ENCODE measurements at regions not wholly inside any gene's neighbourhood (a gene's known extent, or its start where the extent isn't known, plus 50 kb on each side); places are given as distances from the start of the nearest gene placed in this dataset.

DNA sequence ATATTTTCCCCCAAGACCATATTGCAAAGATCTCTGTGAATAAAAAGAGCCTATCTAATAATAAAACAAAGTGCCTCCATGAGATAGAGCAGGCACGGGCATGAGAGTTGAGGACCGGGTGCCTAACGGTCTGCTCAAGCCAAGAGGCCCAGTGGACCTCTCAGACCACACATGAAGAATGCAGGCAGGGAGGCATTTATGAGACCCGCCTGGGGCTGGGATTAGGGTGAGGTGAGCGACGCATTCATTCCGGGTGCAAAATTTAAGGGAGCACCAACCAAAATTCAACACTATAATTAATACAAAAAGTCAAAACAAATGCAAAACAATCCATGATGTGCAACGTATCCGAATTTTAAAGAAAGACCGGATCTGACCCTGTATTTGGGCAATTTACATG, 108.5 kb downstream of the MAF start:
- no peak for DNase-seq (ENCODE audit: low read depth in 1 of 2, low spot score in 1 of 2)
- Histone ChIP-seq H3K36me3 (no peaks in the 10 kb centered on the region), H3K9me3 (ENCODE audit: low read depth) (no peaks in the 10 kb centered on the region), H3K27me3 (no peaks in the 10 kb centered on the region), H3K4me3 (no peak overlapping the region), H3K4me1 (ENCODE audit: low read depth) (no peaks in the 10 kb centered on the region), H3K27ac (no peak overlapping the region)
- TF ChIP-seq CTCF (IDR thresholded peaks at IDR 0.05; ENCODE audit: low read depth, low read length): no peak

DNA sequence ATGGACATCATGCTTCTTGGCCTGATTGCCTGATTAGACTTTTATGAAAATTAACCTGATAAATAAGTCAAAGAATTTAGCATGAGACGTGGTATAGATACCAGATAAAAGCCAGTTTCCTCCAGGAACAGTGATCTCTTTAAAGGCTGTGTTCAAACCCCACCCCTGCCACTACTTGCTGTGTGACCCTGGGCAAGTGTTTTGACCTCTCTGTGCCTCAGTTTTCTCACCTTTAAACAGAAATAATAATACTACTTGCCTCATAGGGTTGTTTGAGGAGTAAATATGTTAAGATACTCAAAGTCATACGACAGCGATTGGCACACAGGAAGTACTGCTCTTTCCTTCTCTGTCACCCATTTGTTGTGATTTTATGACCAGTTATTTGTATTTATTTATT, 115.5 kb downstream of the MAF start:
- H3K4me1 ChIP-seq (ENCODE audit: low read depth): no peaks in the 10 kb centered on the region
- H3K27me3 ChIP-seq: no peaks in the 10 kb centered on the region
- no peaks in the 10 kb centered on the region for H3K9me3 ChIP-seq (ENCODE audit: low read depth)
- no peaks in the 10 kb centered on the region for H3K36me3 ChIP-seq
- TF ChIP-seq CTCF (IDR thresholded peaks at IDR 0.05; ENCODE audit: low read depth, low read length): no peak
- H3K27ac ChIP-seq: no peak overlapping the region
- H3K4me3 ChIP-seq: no peak overlapping the region
- no peak for DNase-seq (ENCODE audit: low read depth in 1 of 2, low spot score in 1 of 2)

- no peaks in the 10 kb centered on the region for H3K9me3 ChIP-seq (ENCODE audit: low read depth)
- no peak overlapping the region for H3K4me3 ChIP-seq
- no peak overlapping the region for H3K27ac ChIP-seq
- no peaks in the 10 kb centered on the region for H3K36me3 ChIP-seq
- no peaks in the 10 kb centered on the region for H3K27me3 ChIP-seq
- no peaks in the 10 kb centered on the region for H3K4me1 ChIP-seq (ENCODE audit: low read depth)
- no peak for TF ChIP-seq CTCF (IDR thresholded peaks at IDR 0.05; ENCODE audit: low read depth, low read length)
- no peak for DNase-seq (ENCODE audit: low read depth in 1 of 2, low spot score in 1 of 2)
These were observed 116.3 kb downstream of the MAF start for GRCh38 chr16:79484237-79484636.

- Histone ChIP-seq H3K4me1 (ENCODE audit: low read depth) (no peaks in the 10 kb centered on the region), H3K27ac (no peak overlapping the region), H3K9me3 (ENCODE audit: low read depth) (no peaks in the 10 kb centered on the region), H3K27me3 (no peaks in the 10 kb centered on the region), H3K4me3 (no peak overlapping the region), H3K36me3 (no peaks in the 10 kb centered on the region)
- no peak for DNase-seq (ENCODE audit: low read depth in 1 of 2, low spot score in 1 of 2)
- TF ChIP-seq CTCF (IDR thresholded peaks at IDR 0.05; ENCODE audit: low read depth, low read length): no peak
These were observed 117.2 kb downstream of the MAF start for GRCh38 chr16:79483336-79483735.

DNA sequence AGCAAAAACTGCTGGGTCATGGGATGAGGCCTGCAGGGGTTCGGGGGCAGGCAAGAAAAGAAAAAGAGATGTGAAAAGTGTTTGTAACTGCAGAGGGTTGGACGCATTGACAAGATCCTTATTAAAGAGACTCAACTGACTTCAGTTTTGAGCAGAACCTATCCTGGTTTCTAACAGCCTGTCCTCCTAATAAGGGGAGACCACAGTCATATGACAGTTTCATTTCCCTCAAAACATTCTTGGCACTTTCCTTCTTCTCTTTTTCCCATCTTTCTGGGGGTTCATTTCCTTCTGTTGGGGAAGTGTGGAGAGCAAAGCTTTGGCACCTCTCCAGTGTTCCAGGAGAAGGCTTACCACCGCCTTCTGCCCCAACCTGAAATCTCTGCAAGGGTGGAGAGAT, 118.5 kb downstream of the MAF start:
- Histone ChIP-seq H3K36me3 (no peaks in the 10 kb centered on the region), H3K9me3 (ENCODE audit: low read depth) (no peaks in the 10 kb centered on the region), H3K27me3 (no peaks in the 10 kb centered on the region), H3K4me1 (ENCODE audit: low read depth) (no peaks in the 10 kb centered on the region), H3K27ac (no peak overlapping the region), H3K4me3 (no peak overlapping the region)
- DNase-seq (ENCODE audit: low read depth in 1 of 2, low spot score in 1 of 2): no peak
- TF ChIP-seq CTCF (IDR thresholded peaks at IDR 0.05; ENCODE audit: low read depth, low read length): no peak

DNA sequence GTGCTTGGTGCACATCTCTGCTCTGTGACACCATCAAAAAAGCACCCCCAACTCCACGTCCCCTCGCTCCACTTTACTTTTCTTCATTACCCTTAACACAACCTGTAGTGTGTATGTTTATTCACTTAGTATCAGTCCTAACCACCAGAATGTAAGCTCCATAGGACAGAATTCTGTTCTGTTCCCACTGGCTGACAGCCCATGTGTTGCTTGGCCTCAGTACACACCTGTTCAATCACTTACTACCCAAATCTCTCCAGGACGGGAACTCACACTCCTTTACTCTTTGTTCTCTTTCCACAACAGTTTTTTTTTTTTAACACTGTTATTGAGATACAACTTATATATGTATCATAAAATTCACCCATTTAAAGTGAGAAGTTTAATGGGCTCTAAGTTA, 119.6 kb downstream of the MAF start:
- H3K9me3 ChIP-seq (ENCODE audit: low read depth): no peaks in the 10 kb centered on the region

More for the DNA sequence above, 119.6 kb downstream of the MAF start:
- Histone ChIP-seq H3K36me3 (no peaks in the 10 kb centered on the region), H3K27me3 (no peaks in the 10 kb centered on the region), H3K27ac (no peak overlapping the region), H3K4me3 (no peak overlapping the region), H3K4me1 (ENCODE audit: low read depth) (no peaks in the 10 kb centered on the region)
- DNase-seq (ENCODE audit: low read depth in 1 of 2, low spot score in 1 of 2): no peak
- no peak for TF ChIP-seq CTCF (IDR thresholded peaks at IDR 0.05; ENCODE audit: low read depth, low read length)
